ENCODE measurements at regions not wholly inside any gene's neighbourhood (a gene's known extent, or its start where the extent isn't known, plus 50 kb on each side); places are given as distances from the start of the nearest gene placed in this dataset.

- in situ Hi-C loops (cut with HindIII; ENCODE audit: extremely low pct_ligation_motif_present, low pct_unique_long_range_greater_than_20kb): loop anchor here (10.0 kb wide), 1 partner anchor 507 kb away; no protein-coding TSS in a partner anchor
- CTCF ChIA-PET (ENCODE audit: low intra/inter-chr PET ratio, low total read pairs): interaction anchor here (0.6 kb wide), 1 partner anchor 355 kb away, joined by 3 read pairs; no protein-coding TSS in a partner anchor
- Histone ChIP-seq H2AFZ (ENCODE audit: low read length) (no peak overlapping the region), H3K27me3 (ENCODE audit: control insufficient read depth in 1 of 2, insufficient read depth in 2 of 2, low read length in 2 of 2) (peaks cover 1 to 15% of the 10 kb centered on the region in 2 experiments; a peak in 3 of 5 replicates), H3K9ac (ENCODE audit: insufficient read depth, low read depth, low read length) (no peak overlapping the region), H3K4me1 (ENCODE audit: insufficient read depth, low read length) (no peaks in the 10 kb centered on the region), H3K4me2 (ENCODE audit: low read depth, low read length) (no peak overlapping the region), H4K20me1 (ENCODE audit: insufficient read depth, low read length) (no peaks in the 10 kb centered on the region), H3K79me2 (ENCODE audit: insufficient read depth, low read length) (no peaks in the 10 kb centered on the region), H3K27ac (ENCODE audit: extremely low read length, insufficient read depth, low read length) (no peak overlapping the region), H3K4me3 (replicated peaks in 1 of 3; ENCODE audit: insufficient read depth in 1 of 3, low read depth in 2 of 3, low read length in 3 of 3) (no peak overlapping the region), H3K36me3 (replicated peaks in 1 of 2; ENCODE audit: control insufficient read depth in 1 of 2, insufficient read depth in 2 of 2, low read length in 2 of 2) (no peaks in the 10 kb centered on the region), H3K9me3 (ENCODE audit: low read length) (no peaks in the 10 kb centered on the region)
- 31% methylated on average over 11 of the region's 11 CpGs for WGBS (ENCODE audit: low lambda C conversion rate)
- no TSS peak for BruUV-seq (replicated peaks)
- FAIRE-seq (no peak), ATAC-seq (no peak), DNase-seq (ENCODE audit: low spot score) (no peak)
- no peak for TF ChIP-seq ZFP91 (CRISPR knock-in tag; IDR thresholded peaks at IDR 0.05; ENCODE audit: borderline replicate concordance)
- no peak for TF ChIP-seq GTF2F1 (IDR thresholded peaks at IDR 0.05; ENCODE audit: low read length)
- no peak for TF ChIP-seq FOXA1 (IDR thresholded peaks at IDR 0.05)
- TF ChIP-seq FOXA1 (CRISPR knock-in tag; IDR thresholded peaks at IDR 0.05): no peak
- TF ChIP-seq ZZZ3 (CRISPR knock-in tag; IDR thresholded peaks at IDR 0.05; ENCODE audit: borderline replicate concordance): no peak
- TF ChIP-seq ZNF235 (CRISPR knock-in tag; IDR thresholded peaks at IDR 0.05; ENCODE audit: borderline replicate concordance): no peak
- TF ChIP-seq E2F5 (CRISPR knock-in tag; conservative IDR thresholded peaks at IDR 0.05): no peak
- no peak for TF ChIP-seq CREB3 (CRISPR knock-in tag; IDR thresholded peaks at IDR 0.05)
- intact Hi-C loops (cut with micrococcal nuclease; ENCODE audit: unreplicated experiment): no loop called here
- POLR2A ChIA-PET: no interaction called here
Observed at GRCh38 chr2:236517251-236518031, 52.2 kb upstream of the ACKR3 start.
